SU-DHL-6 (cell line): ENCODE measurements at regions not wholly inside any gene's neighbourhood (a gene's known extent, or its start where the extent isn't known, plus 50 kb on each side); places are given as distances from the start of the nearest gene placed in this dataset.

ENCODE experiments used
- EZH2phosphoT487 ChIP-seq: fragments of 200-600 bp; sonication (generic), shearing (Covaris generic); conservative IDR thresholded peaks from 2 replicates; pipeline ENCODE4 v1.6.1; 2018; ENCODE audit warnings: mild to moderate bottlenecking, antibody characterized with exemption, low read length, moderate library complexity, mixed read lengths
- TF ChIP-seq, protein P1 (sequence below): fragments of 200-600 bp; sonication (generic); IDR thresholded peaks from one replicate; pipeline ENCODE4 v1.5.1; 2017; ENCODE audit warnings: antibody characterized with exemption, mild to moderate bottlenecking, low read length, moderate library complexity; ENCODE audit not compliant: insufficient read depth, poor library complexity, severe bottlenecking

DNA sequence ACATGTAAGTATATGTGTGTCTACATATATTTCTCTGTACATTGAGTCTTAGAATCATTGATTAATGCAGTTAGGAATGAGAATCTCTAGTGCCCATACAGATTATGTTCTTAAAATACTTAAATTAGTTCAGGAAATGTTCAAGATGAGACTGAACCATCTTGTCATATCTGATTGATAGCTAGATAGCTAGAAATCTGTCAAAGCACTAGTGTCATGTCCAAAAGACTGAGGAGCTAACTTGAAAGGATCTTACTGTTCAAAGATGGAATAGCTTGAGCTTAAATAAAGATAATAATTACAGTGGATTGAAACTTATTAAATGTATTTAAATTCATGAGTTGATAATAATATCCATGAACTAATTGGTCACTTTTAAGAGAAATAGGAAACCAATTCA is 191.7 kb upstream of the TCF21 start:
- TF ChIP-seq, protein P1, sequence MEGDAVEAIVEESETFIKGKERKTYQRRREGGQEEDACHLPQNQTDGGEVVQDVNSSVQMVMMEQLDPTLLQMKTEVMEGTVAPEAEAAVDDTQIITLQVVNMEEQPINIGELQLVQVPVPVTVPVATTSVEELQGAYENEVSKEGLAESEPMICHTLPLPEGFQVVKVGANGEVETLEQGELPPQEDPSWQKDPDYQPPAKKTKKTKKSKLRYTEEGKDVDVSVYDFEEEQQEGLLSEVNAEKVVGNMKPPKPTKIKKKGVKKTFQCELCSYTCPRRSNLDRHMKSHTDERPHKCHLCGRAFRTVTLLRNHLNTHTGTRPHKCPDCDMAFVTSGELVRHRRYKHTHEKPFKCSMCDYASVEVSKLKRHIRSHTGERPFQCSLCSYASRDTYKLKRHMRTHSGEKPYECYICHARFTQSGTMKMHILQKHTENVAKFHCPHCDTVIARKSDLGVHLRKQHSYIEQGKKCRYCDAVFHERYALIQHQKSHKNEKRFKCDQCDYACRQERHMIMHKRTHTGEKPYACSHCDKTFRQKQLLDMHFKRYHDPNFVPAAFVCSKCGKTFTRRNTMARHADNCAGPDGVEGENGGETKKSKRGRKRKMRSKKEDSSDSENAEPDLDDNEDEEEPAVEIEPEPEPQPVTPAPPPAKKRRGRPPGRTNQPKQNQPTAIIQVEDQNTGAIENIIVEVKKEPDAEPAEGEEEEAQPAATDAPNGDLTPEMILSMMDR = no peak
- TF ChIP-seq EZH2phosphoT487 = no peak
